ENCODE measurements at regions not wholly inside any gene's neighbourhood (a gene's known extent, or its start where the extent isn't known, plus 50 kb on each side); places are given as distances from the start of the nearest gene placed in this dataset.

- no peak overlapping the region for H3K27ac ChIP-seq
- no peak for TF ChIP-seq CTCF (conservative IDR thresholded peaks at IDR 0.05)
These were observed 71.7 kb upstream of the CPNE8 start for GRCh38 chr12:38977132-38977531.

- H3K27ac ChIP-seq, result no peak overlapping the region
- no peak for TF ChIP-seq CTCF (conservative IDR thresholded peaks at IDR 0.05)
These were observed 64.3 kb upstream of the CPNE8 start for GRCh38 chr12:38969706-38970105.

- no peak overlapping the region for H3K27ac ChIP-seq
- TF ChIP-seq CTCF (conservative IDR thresholded peaks at IDR 0.05), result no peak
These were observed 56.3 kb upstream of the CPNE8 start for GRCh38 chr12:38961683-38962082.

GRCh38 chr12:38961012-38961411 lies 55.6 kb upstream of the CPNE8 start:
- TF ChIP-seq CTCF (conservative IDR thresholded peaks at IDR 0.05), result no peak
- H3K27ac ChIP-seq, result no peak overlapping the region

- H3K27ac ChIP-seq, result no peak overlapping the region
- TF ChIP-seq CTCF (conservative IDR thresholded peaks at IDR 0.05), result no peak
These were observed 50.9 kb upstream of the CPNE8 start for GRCh38 chr12:38956337-38956736.
